DND-41 (cell line): ENCODE measurements at regions not wholly inside any gene's neighbourhood (a gene's known extent, or its start where the extent isn't known, plus 50 kb on each side); places are given as distances from the start of the nearest gene placed in this dataset.

ENCODE experiments used
- CTCF ChIP-seq: IDR thresholded peaks from 2 replicates; pipeline ENCODE4 v1.5.1; 2012; ENCODE audit warnings: borderline replicate concordance, low read length, moderate library complexity, mild to moderate bottlenecking; ENCODE audit not compliant: poor library complexity, severe bottlenecking; ENCODE audit errors: extremely low read depth
- EZH2 ChIP-seq: IDR thresholded peaks from 3 replicates; pipeline ENCODE4 v1.6.1; 2012; ENCODE audit warnings: borderline replicate concordance, low read depth, mild to moderate bottlenecking, moderate library complexity, low read length, inconsistent platforms; ENCODE audit not compliant: severe bottlenecking

GRCh38 chr4:8922481-8922880, 50.8 kb upstream of the HMX1 start:
- no peak for TF ChIP-seq CTCF
- TF ChIP-seq EZH2: no peak
